ENCODE measurements at regions not wholly inside any gene's neighbourhood (a gene's known extent, or its start where the extent isn't known, plus 50 kb on each side); places are given as distances from the start of the nearest gene placed in this dataset.

DNA sequence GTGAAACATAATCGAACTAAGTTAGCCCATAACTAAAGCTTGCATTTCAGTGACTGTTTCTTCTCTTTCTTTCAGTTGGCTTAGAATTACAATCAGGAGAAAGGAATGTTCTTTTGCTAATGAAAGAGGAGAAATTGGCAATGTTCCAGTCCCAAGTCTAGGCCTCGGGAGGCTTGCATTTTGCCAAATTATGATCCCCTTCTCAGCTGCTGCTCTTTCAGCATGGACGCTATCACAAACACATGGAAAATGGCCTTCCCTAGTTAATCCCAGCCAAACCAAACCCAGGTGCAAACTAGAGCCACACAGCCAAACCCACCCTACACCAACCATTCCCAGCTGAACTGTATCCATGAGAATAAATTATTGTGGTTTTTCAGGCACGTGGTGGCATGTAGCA, 605.2 kb upstream of the LRRTM4 start:
- H2BK15ac ChIP-seq (replicated peaks; ENCODE audit: low read depth): no peak overlapping the region
- no peak overlapping the region for H3K4ac ChIP-seq (ENCODE audit: low read depth, low read length)
- no peak overlapping the region for H2BK120ac ChIP-seq (ENCODE audit: low read depth, low read length)
- H2AK5ac ChIP-seq (ENCODE audit: low read length): no peak overlapping the region
- no peak overlapping the region for H3K9ac ChIP-seq (ENCODE audit: low read length)
- H3K23ac ChIP-seq (ENCODE audit: low read length): no peak overlapping the region
- H3K18ac ChIP-seq (ENCODE audit: low read length): no peak overlapping the region
- H3K79me2 ChIP-seq (ENCODE audit: control insufficient read depth, insufficient read depth, low read length): no peaks in the 10 kb centered on the region
- no peak overlapping the region for H4K8ac ChIP-seq (ENCODE audit: low read depth, low read length)
- no peak for DNase-seq
- H2BK5ac ChIP-seq (ENCODE audit: low read length): no peak overlapping the region
- no peaks in the 10 kb centered on the region for H3K27me3 ChIP-seq (ENCODE audit: insufficient read depth, low read length, poor library complexity)
- H3K79me1 ChIP-seq (ENCODE audit: low read length): no peaks in the 10 kb centered on the region
- H3K27ac ChIP-seq (ENCODE audit: low read depth, low read length): no peak overlapping the region
- WGBS (ENCODE audit: extremely low coverage, insufficient coverage, low lambda C conversion rate): no CpG with 5 or more reads among the region's 4 CpGs
- no peaks in the 10 kb centered on the region for H3K36me3 ChIP-seq (ENCODE audit: control insufficient read depth, insufficient read depth, low read length)
- H3K56ac ChIP-seq (ENCODE audit: low read length): no peak overlapping the region
- H3K4me2 ChIP-seq (ENCODE audit: low read length): no peak overlapping the region
- no peak overlapping the region for H4K5ac ChIP-seq (ENCODE audit: low read length)
- H3K4me3 ChIP-seq (ENCODE audit: low read length): no peak overlapping the region
- H3K4me1 ChIP-seq (ENCODE audit: control insufficient read depth, low read depth, low read length): no peaks in the 10 kb centered on the region

DNA sequence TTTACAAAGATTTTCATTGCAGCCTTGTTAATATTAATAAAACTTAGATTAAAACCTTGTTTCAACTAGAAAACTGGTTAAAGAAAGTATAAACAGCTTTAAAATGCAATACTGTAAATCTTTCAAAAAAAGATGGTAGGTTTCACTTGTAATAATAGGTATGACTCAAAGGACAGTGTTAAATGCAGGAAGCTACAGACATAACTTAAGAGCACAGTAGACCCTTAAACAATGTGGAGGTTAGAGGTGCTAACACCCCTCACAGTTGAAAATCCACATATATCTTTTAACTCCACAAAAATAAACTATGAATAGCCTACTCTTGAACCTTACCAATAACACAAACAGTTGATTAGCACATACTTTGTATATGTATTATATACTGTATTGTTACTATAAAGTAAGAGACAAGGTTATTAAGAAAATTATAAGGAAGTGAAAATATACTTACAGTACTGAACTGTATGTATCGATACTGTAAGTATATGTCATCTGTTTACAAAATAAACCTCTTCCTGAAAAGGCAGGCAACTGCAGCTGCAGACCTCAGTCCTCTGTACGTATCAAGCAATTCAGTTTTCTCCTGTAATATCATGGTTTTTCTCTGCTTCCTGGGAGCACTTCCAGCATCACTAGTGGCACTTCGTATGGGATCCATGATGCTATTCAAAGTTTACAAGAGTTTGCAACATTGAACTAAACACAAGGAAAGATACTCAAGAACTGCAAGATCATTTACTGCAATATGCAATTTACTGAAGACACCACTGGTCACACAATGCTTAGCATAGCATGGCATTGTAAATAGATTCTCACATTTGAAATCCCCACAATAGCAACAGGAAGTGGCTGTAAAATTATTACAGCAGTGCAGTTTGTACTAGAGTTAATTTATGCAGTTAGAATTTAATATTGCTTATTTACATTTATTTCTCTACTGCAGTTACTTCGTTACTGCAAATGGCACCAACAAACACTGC, 610.5 kb upstream of the LRRTM4 start:
- H3K36me3 ChIP-seq (ENCODE audit: control insufficient read depth, insufficient read depth, low read length): no peaks in the 10 kb centered on the region
- no peak overlapping the region for H2BK15ac ChIP-seq (replicated peaks; ENCODE audit: low read depth)
- no peak overlapping the region for H3K4ac ChIP-seq (ENCODE audit: low read depth, low read length)
- no peak overlapping the region for H4K5ac ChIP-seq (ENCODE audit: low read length)
- no peaks in the 10 kb centered on the region for H3K4me1 ChIP-seq (ENCODE audit: control insufficient read depth, low read depth, low read length)
- no peaks in the 10 kb centered on the region for H3K27me3 ChIP-seq (ENCODE audit: insufficient read depth, low read length, poor library complexity)
- H2BK120ac ChIP-seq (ENCODE audit: low read depth, low read length): no peak overlapping the region
- no peak overlapping the region for H3K4me3 ChIP-seq (ENCODE audit: low read length)
- no CpG with 5 or more reads among the region's 4 CpGs for WGBS (ENCODE audit: extremely low coverage, insufficient coverage, low lambda C conversion rate)
- DNase-seq: no peak
- no peak overlapping the region for H4K8ac ChIP-seq (ENCODE audit: low read depth, low read length)
- no peak overlapping the region for H2AK5ac ChIP-seq (ENCODE audit: low read length)
- no peaks in the 10 kb centered on the region for H3K79me2 ChIP-seq (ENCODE audit: control insufficient read depth, insufficient read depth, low read length)
- H3K27ac ChIP-seq (ENCODE audit: low read depth, low read length): no peak overlapping the region
- H3K18ac ChIP-seq (ENCODE audit: low read length): no peak overlapping the region
- H3K79me1 ChIP-seq (ENCODE audit: low read length): no peaks in the 10 kb centered on the region
- no peak overlapping the region for H3K9ac ChIP-seq (ENCODE audit: low read length)
- H3K56ac ChIP-seq (ENCODE audit: low read length): no peak overlapping the region
- H3K23ac ChIP-seq (ENCODE audit: low read length): no peak overlapping the region
- no peak overlapping the region for H2BK5ac ChIP-seq (ENCODE audit: low read length)
- H3K4me2 ChIP-seq (ENCODE audit: low read length): no peak overlapping the region

GRCh38 chr2:78145395-78145996, 623.3 kb upstream of the LRRTM4 start:
- no peak for DNase-seq
- no peaks in the 10 kb centered on the region for H3K79me1 ChIP-seq (ENCODE audit: low read length)
- H3K56ac ChIP-seq (ENCODE audit: low read length): no peak overlapping the region
- H3K4ac ChIP-seq (ENCODE audit: low read depth, low read length): no peak overlapping the region
- no peak overlapping the region for H3K27ac ChIP-seq (ENCODE audit: low read depth, low read length)
- H3K4me2 ChIP-seq (ENCODE audit: low read length): no peak overlapping the region
- H2AK5ac ChIP-seq (ENCODE audit: low read length): no peak overlapping the region
- no peak overlapping the region for H3K23ac ChIP-seq (ENCODE audit: low read length)
- no peak overlapping the region for H2BK120ac ChIP-seq (ENCODE audit: low read depth, low read length)
- H3K18ac ChIP-seq (ENCODE audit: low read length): no peak overlapping the region
- no peaks in the 10 kb centered on the region for H3K27me3 ChIP-seq (ENCODE audit: insufficient read depth, low read length, poor library complexity)
- H4K5ac ChIP-seq (ENCODE audit: low read length): no peak overlapping the region
- no CpG with 5 or more reads among the region's 9 CpGs for WGBS (ENCODE audit: extremely low coverage, insufficient coverage, low lambda C conversion rate)
- no peaks in the 10 kb centered on the region for H3K79me2 ChIP-seq (ENCODE audit: control insufficient read depth, insufficient read depth, low read length)
- H3K4me3 ChIP-seq (ENCODE audit: low read length): no peak overlapping the region
- H3K36me3 ChIP-seq (ENCODE audit: control insufficient read depth, insufficient read depth, low read length): no peaks in the 10 kb centered on the region
- no peaks in the 10 kb centered on the region for H3K4me1 ChIP-seq (ENCODE audit: control insufficient read depth, low read depth, low read length)
- no peak overlapping the region for H2BK15ac ChIP-seq (replicated peaks; ENCODE audit: low read depth)
- H4K8ac ChIP-seq (ENCODE audit: low read depth, low read length): no peak overlapping the region
- H2BK5ac ChIP-seq (ENCODE audit: low read length): no peak overlapping the region
- H3K9ac ChIP-seq (ENCODE audit: low read length): no peak overlapping the region

GRCh38 chr2:78145997-78146722, 624.0 kb upstream of the LRRTM4 start:
- Histone ChIP-seq H3K23ac (ENCODE audit: low read length) (no peak overlapping the region), H3K56ac (ENCODE audit: low read length) (no peak overlapping the region), H3K79me2 (ENCODE audit: control insufficient read depth, insufficient read depth, low read length) (no peaks in the 10 kb centered on the region), H3K27me3 (ENCODE audit: insufficient read depth, low read length, poor library complexity) (no peaks in the 10 kb centered on the region), H2BK15ac (replicated peaks; ENCODE audit: low read depth) (no peak overlapping the region), H4K5ac (ENCODE audit: low read length) (no peak overlapping the region), H3K79me1 (ENCODE audit: low read length) (no peaks in the 10 kb centered on the region), H3K27ac (ENCODE audit: low read depth, low read length) (no peak overlapping the region), H3K9ac (ENCODE audit: low read length) (no peak overlapping the region), H3K36me3 (ENCODE audit: control insufficient read depth, insufficient read depth, low read length) (no peaks in the 10 kb centered on the region), H2BK120ac (ENCODE audit: low read depth, low read length) (no peak overlapping the region), H3K4me2 (ENCODE audit: low read length) (no peak overlapping the region), H2AK5ac (ENCODE audit: low read length) (no peak overlapping the region), H2BK5ac (ENCODE audit: low read length) (no peak overlapping the region), H3K4me3 (ENCODE audit: low read length) (no peak overlapping the region), H4K8ac (ENCODE audit: low read depth, low read length) (no peak overlapping the region), H3K4me1 (ENCODE audit: control insufficient read depth, low read depth, low read length) (no peaks in the 10 kb centered on the region), H3K18ac (ENCODE audit: low read length) (no peak overlapping the region), H3K4ac (ENCODE audit: low read depth, low read length) (no peak overlapping the region)
- DNase-seq: no peak
- no CpG with 5 or more reads among the region's 9 CpGs for WGBS (ENCODE audit: extremely low coverage, insufficient coverage, low lambda C conversion rate)

- no peak overlapping the region for H2AK5ac ChIP-seq (ENCODE audit: low read length)
- H2BK120ac ChIP-seq (ENCODE audit: low read depth, low read length): no peak overlapping the region
- H3K18ac ChIP-seq (ENCODE audit: low read length): no peak overlapping the region
- no peak overlapping the region for H2BK15ac ChIP-seq (replicated peaks; ENCODE audit: low read depth)
- no peaks in the 10 kb centered on the region for H3K79me2 ChIP-seq (ENCODE audit: control insufficient read depth, insufficient read depth, low read length)
- no peaks in the 10 kb centered on the region for H3K27me3 ChIP-seq (ENCODE audit: insufficient read depth, low read length, poor library complexity)
- no peak overlapping the region for H3K4me2 ChIP-seq (ENCODE audit: low read length)
- H4K5ac ChIP-seq (ENCODE audit: low read length): no peak overlapping the region
- H3K79me1 ChIP-seq (ENCODE audit: low read length): no peaks in the 10 kb centered on the region
- no peak overlapping the region for H3K4ac ChIP-seq (ENCODE audit: low read depth, low read length)
- no peaks in the 10 kb centered on the region for H3K36me3 ChIP-seq (ENCODE audit: control insufficient read depth, insufficient read depth, low read length)
- no peak overlapping the region for H3K27ac ChIP-seq (ENCODE audit: low read depth, low read length)
- DNase-seq: peak; percentile 1
- no peak overlapping the region for H4K8ac ChIP-seq (ENCODE audit: low read depth, low read length)
- no peak overlapping the region for H2BK5ac ChIP-seq (ENCODE audit: low read length)
- H3K56ac ChIP-seq (ENCODE audit: low read length): no peak overlapping the region
- WGBS (ENCODE audit: extremely low coverage, insufficient coverage, low lambda C conversion rate): no CpG with 5 or more reads among the region's 2 CpGs
- H3K9ac ChIP-seq (ENCODE audit: low read length): no peak overlapping the region
- no peak overlapping the region for H3K4me3 ChIP-seq (ENCODE audit: low read length)
- no peak overlapping the region for H3K23ac ChIP-seq (ENCODE audit: low read length)
- no peaks in the 10 kb centered on the region for H3K4me1 ChIP-seq (ENCODE audit: control insufficient read depth, low read depth, low read length)
These were observed 625.3 kb upstream of the LRRTM4 start for GRCh38 chr2:78147466-78147865.
